ENCODE measurements at regions not wholly inside any gene's neighbourhood (a gene's known extent, or its start where the extent isn't known, plus 50 kb on each side); places are given as distances from the start of the nearest gene placed in this dataset.

- DNase-seq (ENCODE audit: low spot score) (no peak), ATAC-seq (no peak)
- Mint-ChIP-seq H3K27me3 (ENCODE audit: low read depth) (no peaks in the 10 kb centered on the region), H3K36me3 (no peaks in the 10 kb centered on the region), H3K27ac (no peak overlapping the region), H3K4me3 (no peak overlapping the region), H3K4me1 (peaks cover 14% of the 10 kb centered on the region), H3K9me3 (no peaks in the 10 kb centered on the region)
- CTCF ChIA-PET: no interaction called here
- POLR2A ChIA-PET: no interaction called here
- TF ChIP-seq ZBTB21 (CRISPR knock-in tag; IDR thresholded peaks at IDR 0.05; ENCODE audit: borderline replicate concordance): no peak
- no peak for TF ChIP-seq ZNF512 (CRISPR knock-in tag; IDR thresholded peaks at IDR 0.05; ENCODE audit: borderline replicate concordance)
- TF ChIP-seq PRRX2 (CRISPR knock-in tag; IDR thresholded peaks at IDR 0.05): no peak
- TF ChIP-seq FOXK1 (CRISPR knock-in tag; IDR thresholded peaks at IDR 0.05): no peak
- TF ChIP-seq PREB (CRISPR knock-in tag; IDR thresholded peaks at IDR 0.05; ENCODE audit: borderline replicate concordance): no peak
- no peak for TF ChIP-seq ATF6 (CRISPR knock-in tag; IDR thresholded peaks at IDR 0.05)
- no peak for TF ChIP-seq ATF3 (CRISPR knock-in tag; conservative IDR thresholded peaks at IDR 0.05)
- no peak for TF ChIP-seq ATF2 (CRISPR knock-in tag; IDR thresholded peaks at IDR 0.05; ENCODE audit: borderline replicate concordance, low read depth)
- no peak for TF ChIP-seq RORB (CRISPR knock-in tag; IDR thresholded peaks at IDR 0.05)
- TF ChIP-seq ZNF396 (CRISPR knock-in tag; IDR thresholded peaks at IDR 0.05; ENCODE audit: borderline replicate concordance): no peak
- TF ChIP-seq E2F4 (CRISPR knock-in tag; IDR thresholded peaks at IDR 0.05; ENCODE audit: borderline replicate concordance, low read depth): no peak
- TF ChIP-seq NFE2L1 (CRISPR knock-in tag; IDR thresholded peaks at IDR 0.05): no peak
- no peak for TF ChIP-seq NFYB (CRISPR knock-in tag; conservative IDR thresholded peaks at IDR 0.05; ENCODE audit: low read depth)
- no peak for TF ChIP-seq TP53 (CRISPR knock-in tag; IDR thresholded peaks at IDR 0.05)
- TF ChIP-seq SMAD3 (CRISPR knock-in tag; IDR thresholded peaks at IDR 0.05; ENCODE audit: borderline replicate concordance): no peak
- no peak for TF ChIP-seq CREB1 (CRISPR knock-in tag; IDR thresholded peaks at IDR 0.05)
- TF ChIP-seq CTCF (IDR thresholded peaks at IDR 0.05): no peak
- no peak for TF ChIP-seq GRHL2 (CRISPR knock-in tag; IDR thresholded peaks at IDR 0.05; ENCODE audit: insufficient replicate concordance, severe bottlenecking)
- no peak for TF ChIP-seq MLX (CRISPR knock-in tag; IDR thresholded peaks at IDR 0.05)
Observed at GRCh38 chr6:120164531-120164930, 815.0 kb upstream of the MAN1A1 start.
